Left kidney (tissue), 1 donor: ENCODE measurements at regions not wholly inside any gene's neighbourhood (a gene's known extent, or its start where the extent isn't known, plus 50 kb on each side); places are given as distances from the start of the nearest gene placed in this dataset.

ENCODE experiments used
- DNase-seq: peaks from one replicate; pipeline ENCODE4 v3.0.0-alpha.2; 2013

DNA sequence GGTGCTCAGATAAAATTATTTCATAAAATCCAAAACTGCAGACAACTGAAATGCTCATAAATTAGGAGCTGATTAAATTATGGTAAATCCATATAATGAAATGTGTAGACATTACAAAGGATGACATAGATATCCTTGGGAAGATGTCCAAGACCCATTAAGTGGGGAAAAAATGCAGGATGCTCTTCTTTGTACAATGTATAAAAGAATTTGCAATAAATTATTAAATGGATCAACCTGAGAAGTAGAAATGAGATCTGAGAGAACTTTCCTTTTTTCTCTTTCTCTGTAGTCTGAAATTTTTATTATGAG, 336.4 kb upstream of the E2F7 start:
- no peak for DNase-seq

DNA sequence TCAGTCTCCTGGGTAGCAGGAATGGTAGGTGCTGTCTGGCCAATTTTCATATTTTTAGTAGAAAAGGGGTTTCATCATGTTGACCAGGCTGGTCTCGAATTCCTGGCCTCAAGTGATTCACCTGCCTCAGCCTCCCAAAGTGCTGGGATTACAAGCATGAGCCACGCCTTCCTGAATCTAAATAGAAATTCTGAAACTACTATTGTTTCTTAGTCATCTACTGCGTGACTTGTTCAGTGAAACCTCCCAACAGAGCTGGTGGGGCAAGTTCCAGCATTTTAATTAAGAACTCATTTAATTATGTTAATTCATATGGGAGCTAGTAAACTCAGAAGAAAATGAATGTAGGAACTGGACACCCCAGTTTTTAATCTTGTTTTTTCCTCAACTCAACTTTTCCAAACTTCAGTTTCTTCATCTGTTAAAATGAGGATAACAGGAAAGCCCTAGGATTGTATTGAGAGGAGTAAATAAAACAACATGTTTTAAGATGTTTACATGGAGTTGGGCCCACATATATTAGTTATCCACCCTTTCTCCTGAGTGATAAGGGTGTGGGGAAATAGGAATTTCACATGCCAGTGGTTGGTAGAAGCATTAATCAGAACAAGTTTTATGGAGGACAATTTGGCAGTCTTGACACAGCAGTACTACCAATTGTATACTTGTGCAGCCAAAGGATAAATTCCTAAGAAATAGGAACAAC, 335.8 kb upstream of the E2F7 start:
- DNase-seq = no peak

DNA sequence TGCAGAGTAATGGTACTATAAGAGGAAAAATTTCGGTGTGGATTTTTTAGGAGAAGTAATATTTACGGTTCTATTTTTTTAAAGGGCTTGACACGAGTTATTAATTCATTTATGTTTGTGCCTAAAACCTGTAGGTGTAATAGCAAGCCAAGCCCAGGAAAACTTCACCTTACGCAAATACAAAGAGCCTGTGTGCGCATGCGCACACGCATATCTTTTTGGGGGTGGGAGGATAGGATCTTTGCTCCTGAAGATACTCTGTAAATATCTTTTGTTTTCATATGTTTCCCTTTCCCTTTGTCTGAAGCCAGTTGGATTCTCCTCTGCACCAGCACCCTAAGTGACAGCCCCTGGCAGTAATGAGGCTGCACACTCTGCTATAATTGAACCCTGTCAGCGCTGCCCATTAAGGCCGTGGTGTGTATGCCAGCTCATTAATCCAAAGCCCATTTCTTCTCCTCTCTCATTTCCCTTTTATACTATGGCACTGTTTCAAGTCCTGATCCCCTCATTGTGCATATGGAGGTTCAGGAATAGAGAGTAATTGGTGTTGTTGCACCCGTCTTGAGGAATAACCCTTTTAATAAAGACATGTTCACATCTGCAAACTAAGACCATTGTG, 327.2 kb upstream of the E2F7 start:
- no peak for DNase-seq

DNA sequence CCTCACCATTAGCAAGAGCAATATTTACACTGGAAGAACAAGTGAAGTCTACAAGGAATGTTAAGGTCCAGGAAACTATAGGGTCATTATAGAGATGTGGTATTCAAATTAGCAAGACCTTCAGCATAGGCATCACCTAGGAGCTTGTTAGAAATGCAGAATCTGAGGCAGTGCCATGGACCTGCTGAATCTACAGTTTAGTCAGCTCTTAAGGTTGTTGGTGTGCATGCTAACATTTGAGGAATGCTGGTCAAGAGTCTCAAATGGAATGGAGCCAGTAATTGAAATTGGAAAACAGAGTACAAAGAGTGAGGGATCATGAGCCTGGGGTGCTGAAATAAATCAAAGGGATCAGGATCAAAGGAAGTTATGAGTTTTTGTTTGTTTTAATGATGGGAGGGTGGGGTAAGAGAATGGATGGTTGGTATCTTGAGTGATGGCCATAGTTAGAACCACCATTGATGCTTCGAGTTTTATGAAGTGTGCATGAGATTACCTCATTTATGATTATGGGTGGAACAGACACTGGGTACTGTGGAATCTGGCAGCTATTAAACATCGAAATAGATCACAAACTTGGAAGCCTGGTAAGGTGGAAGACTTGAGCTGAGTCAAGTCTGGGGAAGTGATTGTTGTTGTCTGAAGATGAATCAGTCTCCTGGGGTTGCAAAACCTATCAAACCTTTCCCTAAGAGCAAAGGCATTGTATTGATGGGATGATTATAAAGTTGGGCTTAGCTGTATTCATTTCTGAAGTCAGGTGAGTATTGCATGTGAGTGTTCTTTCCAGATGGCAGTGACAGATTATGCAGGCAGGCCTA, 323.3 kb upstream of the E2F7 start:
- no peak for DNase-seq

DNA sequence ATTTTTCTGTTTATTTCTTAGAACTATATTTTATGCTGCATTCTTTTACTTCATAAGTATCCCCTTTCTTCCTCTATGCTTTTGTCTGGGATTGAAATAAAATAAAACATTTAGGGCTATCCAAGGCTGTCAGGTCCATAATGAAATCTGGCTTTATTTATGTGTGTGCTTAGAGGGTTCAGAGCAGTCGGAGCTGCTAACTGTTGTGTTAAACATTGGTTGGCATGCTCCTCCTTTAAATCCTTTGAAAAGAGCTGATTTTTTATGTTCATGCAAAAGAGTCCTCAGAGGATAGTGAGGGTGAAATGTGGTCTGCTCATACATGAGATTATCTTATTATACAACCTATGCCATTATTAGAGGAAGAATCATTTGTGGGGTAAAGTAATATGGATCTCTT, 322.3 kb upstream of the E2F7 start:
- DNase-seq = no peak

DNA sequence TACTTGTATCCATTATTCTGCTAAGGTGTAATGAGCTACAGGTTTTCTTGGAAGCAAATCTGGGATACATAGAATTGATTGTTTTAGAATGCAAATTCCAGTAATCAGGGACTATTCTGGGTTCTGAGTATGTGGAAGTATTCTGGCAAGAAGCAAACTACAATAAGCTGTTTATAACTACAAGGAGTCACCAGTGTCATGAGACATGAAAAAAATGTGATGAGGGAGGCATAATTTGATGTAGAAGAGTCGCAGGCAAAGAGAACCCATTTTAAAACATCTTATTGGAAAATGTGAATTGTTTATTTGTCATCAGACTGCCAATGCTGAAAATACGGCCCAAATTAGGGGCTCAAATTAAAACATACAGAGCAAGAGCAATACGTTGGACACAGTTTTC, 321.8 kb upstream of the E2F7 start:
- DNase-seq = no peak

DNA sequence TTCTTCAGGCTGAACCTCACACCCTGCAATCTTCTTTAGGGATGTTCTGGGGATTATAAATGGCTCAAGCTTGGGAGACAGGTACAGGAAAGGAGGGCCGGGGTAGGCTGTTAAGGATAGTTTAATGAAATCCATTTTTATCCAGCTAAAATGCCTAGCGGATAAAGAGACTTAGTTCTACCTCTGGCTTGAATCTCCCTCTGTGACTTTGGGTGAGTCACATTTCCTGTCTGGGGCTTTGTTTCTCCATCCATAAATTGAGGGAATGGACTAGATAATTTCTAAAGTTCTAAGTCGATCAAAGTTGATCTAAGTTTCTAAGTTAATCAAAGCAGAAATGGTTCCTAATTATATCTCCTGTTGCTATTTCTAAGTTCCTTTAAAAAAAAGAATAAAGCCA, 319.6 kb upstream of the E2F7 start:
- no peak for DNase-seq

DNA sequence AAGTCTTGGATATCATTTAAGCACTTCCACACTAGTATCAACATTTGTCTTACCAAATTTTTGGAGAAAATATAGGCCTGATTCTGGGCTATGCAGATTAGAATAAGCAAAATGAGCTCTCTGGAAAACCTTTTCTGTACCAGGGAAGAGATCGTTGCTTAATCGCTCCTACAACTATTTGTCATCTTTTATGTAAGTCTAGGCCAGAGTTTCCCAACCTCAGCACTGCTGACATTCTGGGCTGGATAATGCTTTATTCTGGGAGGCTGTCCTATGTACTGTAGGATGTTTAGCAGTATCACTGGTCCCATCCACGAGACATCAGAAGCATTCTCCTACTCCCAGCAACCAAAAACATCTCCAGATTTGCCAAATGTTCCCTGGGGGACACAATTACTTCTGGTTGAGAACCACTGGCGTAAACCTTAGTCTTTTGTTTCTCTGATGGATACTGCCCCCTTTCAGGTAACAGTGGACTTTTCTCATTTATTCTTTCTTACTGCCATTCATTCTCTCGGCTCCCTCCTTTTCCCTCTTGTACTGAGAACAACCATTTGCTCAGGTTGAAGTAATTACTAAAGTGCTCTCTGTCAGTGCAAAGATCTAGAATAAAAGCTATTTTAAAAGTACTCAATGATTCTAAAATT, 316.9 kb upstream of the E2F7 start:
- DNase-seq = no peak

DNA sequence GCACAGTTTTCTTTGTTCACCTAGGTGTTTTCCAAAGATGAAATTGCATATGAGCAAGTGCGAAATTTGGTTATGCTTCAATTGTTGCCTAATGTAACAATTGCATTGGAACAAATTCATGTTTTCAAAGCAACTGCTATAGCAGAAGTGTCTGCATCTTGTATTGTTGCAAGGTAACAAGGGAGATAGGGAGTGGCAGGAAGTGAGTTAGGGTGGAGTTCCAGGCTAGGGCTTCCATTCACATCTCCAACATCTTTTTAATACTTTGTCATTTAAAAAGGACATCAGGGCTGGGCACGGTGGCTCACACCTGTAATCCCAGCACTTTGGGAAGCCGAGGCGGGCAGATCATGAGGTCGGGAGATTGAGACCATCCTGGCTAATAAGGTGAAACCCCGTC, 312.3 kb upstream of the E2F7 start:
- no peak for DNase-seq

DNA sequence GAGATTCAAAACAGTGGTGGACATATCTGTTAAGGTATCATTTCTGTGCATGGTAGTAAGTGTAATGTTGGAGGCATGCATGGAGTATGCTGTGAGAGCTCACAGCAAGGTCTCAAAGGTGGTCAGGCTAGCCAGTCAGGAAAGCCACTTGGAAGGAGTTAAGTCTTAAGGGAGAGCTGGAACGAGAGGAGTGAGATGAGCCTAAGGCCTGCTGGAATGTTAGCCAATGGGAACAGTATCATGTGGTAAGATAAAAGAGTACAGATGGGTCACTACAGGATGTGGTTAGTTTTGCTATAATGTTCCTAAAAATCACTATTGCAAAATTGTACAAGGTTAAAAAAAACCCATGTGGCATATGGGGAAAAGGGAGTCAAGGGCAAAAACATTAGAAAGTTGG, 311.7 kb upstream of the E2F7 start:
- no peak for DNase-seq

DNA sequence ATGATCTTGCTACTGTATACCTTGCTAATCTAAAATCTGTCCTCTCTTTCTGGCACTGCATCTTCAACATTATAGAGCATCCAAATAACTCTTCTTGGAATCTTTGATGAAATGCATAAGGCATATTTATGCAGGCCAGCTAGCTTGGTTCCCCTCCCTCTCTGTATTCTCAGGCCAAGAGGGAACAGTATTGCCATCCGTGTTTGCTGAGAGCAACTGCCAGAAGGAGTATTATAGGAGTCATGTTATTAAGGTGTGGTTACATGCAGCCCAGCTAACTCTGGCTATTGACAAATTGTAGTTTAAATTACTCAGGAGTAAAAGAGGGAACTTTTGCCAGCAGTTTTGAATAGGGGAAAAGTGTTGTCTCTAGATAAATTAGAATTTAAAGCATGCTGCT, 309.3 kb upstream of the E2F7 start:
- no peak for DNase-seq

DNA sequence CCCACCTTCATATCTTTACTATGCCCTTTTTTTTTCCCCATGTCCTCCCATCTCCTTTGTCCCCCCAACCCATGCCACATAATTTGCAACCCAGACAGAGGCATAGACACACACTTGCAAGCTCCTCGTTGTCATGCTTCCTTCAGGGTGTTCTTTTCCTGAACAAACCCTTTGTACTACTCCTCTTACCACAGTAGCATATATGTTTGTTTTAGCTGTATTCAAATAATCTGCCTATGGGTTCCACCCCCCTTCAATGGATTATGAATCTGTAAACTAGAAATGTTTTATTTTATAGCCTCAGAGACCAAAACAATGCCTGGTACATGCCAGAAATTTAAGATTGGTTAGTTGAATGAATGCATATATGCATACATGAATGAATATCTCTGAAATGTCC, 307.1 kb upstream of the E2F7 start:
- no peak for DNase-seq

DNA sequence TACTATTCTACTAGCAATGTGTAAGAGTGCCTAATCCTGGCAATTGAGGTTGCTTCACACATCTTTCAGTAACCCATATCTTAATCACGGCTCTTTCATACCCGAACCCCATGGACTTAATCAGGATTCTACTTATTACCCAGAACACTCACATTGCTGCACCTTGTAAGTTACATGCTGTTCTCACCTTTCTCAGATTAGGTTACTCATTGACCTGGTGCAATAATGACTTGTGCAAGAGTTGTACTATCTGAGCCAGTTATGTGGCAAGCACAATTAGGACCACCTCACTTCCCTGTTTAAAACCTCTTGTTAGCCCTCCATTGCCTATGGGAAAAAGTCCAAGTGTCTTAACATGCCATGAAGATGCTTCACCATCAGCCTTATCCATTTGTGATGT, 306.7 kb upstream of the E2F7 start:
- no peak for DNase-seq

DNA sequence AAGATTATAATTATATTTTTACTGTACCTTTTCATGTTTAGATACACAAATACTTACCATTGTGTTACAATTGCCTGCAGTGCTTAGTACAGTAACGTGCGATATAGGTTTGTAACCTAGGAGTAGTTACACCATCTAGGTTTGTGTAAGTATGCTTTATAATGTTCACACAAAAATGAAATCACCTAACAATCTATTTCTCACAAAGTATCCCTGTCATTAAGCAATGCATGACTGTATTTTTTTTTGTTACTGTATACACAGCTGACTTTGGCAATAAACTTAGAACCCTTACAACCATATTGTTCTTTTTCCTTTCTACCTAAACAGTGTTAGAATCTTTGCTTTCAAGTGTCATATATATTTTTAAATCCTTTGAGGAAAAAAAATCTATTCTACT, 303.0 kb upstream of the E2F7 start:
- DNase-seq = no peak

DNA sequence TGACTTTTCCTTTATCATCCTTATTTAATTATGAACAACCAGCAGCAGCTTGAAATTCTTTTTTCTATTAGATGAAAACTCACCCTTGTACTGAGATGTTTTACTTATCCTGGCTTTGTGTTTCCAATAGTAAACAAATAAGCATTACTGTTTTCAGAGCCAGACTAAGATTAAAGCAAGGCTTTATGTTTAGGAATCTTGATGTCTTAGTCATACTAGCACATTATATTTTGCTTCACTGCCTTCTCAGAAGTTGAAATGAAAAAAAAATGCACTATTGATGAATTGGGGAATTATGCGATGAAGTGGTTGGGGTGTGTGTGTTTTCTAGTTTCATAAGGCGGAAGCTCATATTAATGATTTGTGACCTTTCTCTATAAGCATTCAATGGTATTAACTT, 301.2 kb upstream of the E2F7 start:
- DNase-seq = no peak

DNA sequence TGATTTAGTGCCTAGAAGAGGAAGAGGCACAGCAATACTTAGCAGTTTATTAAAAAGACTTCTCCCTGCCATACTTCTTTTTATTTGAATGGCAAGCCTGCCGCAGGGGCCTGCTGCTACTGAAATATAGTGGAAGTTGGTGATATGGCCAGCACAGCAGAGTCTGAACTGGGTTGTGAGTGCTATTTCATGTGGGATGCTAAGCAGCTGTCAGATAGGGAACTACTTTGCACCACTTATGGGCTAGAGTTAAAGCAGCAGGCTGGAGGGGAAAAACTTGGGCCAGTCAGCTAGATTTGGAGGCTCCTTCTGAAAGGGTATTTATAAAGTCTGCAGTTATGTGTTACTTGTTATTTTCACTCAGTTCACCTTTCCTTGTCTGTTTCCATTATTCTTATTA, 299.0 kb upstream of the E2F7 start:
- no peak for DNase-seq

DNA sequence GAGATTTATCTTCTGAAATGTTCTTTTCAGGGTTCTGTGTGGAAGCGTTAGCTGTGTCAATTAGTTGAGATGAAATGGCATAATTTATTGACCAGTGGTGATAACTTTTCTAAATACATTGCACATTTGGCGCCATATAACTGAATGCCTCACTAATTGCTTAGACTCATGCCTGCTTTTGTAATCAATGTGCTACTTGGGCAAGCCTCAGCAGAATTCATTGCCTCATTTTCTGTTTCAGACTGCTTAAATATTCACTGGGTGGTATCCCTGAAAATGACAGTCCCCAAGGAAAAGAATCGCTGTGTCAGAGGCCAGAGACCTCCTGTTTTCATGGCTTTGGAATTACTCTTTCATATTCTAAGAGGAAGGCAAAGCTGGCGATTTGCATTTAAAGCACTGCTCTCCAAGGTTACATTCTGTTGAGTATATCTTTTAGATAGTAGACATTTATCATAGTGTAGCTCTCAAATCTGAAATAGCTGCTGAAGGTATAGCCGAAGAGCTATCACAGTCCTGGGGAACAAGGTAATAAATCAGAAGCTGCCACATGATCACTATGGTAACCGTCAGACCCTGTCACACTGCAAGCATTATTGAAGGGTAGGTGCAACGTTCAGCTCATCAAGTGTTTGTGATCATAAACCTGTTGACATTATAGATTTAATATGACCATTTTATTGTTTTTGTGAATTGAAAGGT, 297.3 kb upstream of the E2F7 start:
- DNase-seq = no peak

DNA sequence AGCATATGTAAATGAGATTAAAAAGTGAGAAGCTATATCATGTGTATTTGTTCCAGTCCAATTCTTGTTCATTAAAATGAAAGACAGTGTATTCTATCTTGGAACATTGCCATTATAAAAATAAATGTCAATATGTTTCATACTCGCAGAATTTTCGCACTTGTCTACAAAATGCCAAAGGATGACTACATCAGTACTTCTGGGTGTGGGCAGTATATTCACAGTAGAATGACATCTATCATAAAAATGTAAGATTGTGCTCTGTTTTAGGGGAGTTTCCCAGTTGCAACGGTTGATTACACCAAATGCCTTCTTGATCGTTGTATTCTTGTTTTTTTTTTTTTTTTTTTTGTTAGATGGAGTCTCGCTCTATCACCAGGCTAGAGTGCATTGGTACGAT, 292.3 kb upstream of the E2F7 start:
- DNase-seq = no peak

DNA sequence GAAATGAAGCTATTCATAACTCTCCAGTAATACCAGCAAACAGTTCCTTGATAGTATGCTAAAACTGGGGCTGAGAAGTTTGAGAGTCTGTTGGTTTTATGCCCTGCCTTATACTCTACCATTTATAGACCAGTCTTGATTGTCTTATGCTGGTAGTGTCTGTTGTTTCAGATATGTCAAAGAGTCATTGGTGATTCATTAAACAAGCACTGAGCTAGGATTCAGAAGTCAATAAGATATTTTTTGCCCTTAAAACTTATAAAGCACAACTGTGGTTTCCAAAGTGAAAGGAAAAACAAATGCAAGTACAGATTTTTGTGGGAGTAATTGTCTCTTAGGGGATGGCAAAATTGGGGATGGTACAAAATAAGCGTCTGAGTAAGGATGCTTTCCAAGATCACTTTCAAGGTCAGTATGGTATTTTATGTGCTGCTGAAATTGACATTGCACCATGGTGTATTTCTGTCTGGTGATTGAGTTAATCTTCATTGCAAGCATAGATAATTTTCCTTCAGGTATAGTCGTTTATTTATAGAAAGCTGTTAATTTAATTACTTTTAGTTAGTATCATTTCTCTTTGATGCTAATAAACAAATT, 289.5 kb upstream of the E2F7 start:
- DNase-seq = no peak

DNA sequence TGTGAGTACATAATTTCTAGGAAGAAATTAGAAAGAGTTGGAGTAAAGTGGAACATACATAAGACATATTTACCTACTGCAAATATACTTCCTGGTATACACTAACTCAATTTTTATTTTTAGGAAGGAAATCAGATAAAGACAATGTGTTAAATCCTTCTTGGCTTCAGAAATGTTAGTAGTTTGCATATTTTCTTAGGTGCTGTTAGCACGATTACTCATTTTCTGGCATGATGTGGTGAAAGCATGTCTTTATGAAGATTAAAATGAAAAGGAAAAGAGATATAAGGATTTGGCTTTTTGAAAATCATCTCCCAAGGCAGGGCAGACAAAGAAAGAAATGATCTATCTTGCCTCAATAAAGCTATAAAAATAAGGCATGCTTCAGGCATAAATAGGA, 287.6 kb upstream of the E2F7 start:
- no peak for DNase-seq

DNA sequence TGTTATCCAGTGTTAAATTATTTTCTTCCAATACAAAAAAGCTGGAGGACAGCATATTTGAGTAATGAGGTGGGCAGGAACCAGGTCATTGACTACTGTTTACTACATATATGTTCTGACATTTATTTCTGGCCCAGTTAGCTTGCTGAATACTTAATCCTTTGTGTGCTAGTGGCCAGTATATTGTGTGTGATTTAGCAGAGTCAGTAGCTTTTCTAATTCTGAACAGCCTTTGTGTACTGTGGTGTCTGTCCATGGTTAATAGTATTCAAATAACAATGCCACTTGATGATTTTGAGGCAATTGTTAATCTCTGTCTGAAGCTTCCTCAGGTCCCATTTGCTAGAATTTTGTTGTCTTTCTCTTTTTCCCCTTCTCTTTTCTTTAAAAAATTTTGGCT, 286.5 kb upstream of the E2F7 start:
- no peak for DNase-seq

DNA sequence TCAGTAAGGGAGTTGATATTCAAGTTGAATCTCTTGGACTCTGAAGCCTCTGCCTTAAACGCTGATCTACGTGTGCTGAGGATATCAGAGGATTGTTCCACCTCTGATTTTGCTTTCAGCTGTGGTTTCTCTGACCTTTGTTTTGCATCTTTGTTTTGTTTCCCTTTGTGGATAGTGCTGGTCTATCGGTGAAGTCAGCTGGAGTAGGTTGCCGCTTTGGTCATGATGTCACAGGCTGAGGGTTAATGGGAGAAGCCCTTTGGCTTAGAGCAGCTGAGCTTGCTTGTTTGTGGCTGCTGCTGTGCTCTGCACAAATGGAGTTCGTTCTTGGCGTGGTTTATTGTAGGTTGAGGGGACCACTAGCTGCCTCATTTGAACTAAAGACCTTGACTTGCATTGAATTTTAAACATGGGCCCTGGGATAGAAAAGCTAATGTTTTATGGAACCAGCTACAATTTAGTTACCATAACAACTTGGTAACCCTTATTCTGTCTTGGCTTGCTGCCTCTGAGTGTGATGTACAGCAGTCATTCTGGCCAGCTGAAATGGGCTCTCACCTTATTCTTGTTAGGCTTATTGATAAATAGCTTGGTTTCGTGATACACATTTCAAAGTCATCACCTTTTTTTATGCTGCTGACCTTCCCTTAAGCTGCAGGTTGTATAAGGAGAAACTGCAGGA, 284.5 kb upstream of the E2F7 start:
- DNase-seq = no peak
